ENCODE measurements at regions not wholly inside any gene's neighbourhood (a gene's known extent, or its start where the extent isn't known, plus 50 kb on each side); places are given as distances from the start of the nearest gene placed in this dataset.

DNA sequence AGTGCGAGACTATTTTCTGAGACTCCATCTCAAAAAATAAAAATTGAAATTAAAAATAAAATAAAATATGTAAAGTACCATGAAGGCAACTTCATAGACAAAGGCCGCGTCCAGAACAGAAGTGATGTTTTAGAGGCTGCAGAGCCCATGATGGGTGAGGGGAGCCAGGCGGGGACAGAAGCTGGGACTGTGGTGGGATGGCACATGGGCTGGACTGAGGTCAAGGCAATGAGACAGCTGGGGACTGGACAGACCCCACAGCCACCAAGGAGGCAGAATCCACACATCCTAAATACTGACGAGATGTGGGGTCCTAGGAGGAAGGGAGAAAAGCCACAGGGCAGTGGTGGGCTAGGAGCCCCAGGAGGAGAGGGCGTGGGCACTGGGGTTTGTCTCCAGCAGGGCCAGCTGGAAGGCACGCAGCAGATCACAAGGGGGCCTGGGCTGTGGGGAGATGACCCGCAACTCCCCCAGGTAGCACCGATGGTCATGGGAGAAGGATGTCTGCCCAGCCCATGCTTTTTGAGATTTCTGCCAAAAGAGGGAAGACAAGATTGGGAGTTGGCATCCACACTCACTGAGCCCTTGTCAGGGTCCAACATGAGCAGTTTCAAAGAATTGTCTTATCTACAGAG is 74.3 kb downstream of the KCNF1 start:
- no peak for DNase-seq

DNA sequence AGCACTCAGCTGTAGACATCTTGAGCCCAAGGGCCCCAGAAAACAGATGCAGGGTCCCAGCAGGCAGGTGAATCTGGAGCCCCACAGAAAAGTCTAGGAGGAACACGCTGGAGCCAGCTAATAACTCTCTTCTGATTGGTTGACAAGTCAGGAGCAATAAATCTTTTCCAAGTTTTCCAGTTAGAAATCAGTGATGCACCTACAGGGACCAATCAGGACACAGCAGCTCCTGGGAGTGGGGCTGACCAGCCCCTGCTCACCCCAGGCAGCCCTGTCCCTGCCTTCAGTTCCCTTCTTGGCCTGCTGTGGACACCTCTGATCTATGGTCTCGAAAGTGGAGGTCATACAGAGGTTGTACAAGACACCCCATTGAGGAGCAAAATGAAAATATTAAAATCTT is 75.7 kb downstream of the KCNF1 start:
- no peak for DNase-seq

DNA sequence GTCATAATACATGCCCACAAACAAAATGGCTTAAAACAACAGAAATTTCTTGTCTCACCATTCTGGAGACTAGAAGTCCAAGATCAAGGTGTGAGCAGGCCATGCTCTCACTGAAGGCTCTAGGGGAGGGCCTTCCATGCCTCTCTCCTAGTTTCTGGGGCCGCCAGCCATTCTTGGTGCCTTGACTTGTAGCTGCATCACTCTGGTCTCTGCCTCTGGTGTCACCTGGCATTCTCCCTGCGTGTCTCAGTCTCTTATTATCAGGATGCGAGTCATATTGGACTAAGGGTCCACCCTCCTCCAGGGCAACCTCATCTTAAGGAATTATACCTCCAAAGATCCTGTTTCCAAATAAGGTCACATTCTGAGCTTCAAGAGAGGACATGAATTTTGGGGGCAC is 76.1 kb downstream of the KCNF1 start:
- DNase-seq = no peak

DNA sequence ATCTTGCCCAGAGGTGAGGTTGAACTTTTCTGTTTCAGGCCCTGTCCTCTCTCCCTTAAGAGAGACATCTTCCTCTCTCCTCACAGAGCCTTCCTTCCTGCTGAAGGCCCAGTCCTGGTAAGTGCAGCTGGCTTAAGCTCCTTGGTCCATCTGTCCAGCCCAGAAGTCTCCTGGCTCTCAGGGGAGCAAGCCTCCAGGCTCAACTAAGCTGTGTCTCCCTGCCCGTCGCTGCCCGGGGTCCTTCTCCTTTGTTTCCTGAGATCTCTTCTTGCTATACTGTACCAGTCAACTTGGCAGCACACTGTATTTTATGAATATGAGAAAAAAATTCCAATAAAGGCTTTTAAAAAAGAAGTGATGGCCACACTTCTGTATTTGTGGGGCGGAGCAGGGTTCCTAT is 77.4 kb downstream of the KCNF1 start:
- DNase-seq = no peak

DNA sequence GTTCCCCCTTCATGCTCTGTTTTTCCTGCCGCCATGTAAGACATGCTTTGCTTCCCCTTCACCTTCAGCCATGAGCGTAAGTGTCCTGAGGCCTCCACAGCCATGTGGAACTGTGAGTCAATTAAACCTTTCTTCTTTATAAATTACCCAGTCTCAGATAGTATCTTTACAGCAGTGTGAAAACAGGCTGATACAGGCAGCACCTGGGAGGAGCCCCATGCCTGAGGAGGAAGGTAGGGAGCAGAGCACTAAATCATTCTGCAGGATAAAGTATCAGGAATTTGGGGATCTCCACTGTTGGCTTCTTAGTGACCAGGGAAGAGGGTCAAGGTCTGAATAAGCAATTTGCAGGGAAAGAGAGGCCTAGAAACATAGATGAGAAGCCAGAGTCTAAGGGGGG is 78.0 kb downstream of the KCNF1 start:
- DNase-seq = no peak

DNA sequence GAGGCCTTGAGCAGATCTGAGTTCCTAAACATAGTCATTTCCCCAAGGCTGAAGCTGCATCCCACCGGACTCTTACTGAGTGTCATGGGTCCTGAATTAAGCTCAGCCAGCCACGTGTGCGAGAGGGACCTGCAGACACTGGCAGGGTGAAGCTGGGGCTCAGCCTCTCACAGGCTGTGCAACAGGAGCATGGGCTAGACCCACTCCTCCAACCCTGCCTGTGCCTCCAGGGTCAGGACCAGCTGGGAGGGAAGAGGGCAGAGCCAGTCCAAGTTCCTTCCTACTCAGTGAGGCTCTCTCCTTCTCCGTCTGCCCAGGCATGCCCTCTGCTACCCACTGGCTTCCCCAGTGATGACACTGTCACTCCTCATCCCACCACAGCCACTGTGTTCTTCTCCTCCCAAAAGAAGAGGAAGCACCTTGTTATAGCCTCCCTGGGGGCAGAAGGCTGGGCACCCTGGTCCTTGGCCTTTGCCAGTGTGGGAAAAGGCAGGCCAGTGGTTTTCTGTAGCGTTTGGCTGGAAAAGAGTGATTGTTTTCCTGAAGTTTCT is 78.9 kb downstream of the KCNF1 start:
- DNase-seq = no peak

DNA sequence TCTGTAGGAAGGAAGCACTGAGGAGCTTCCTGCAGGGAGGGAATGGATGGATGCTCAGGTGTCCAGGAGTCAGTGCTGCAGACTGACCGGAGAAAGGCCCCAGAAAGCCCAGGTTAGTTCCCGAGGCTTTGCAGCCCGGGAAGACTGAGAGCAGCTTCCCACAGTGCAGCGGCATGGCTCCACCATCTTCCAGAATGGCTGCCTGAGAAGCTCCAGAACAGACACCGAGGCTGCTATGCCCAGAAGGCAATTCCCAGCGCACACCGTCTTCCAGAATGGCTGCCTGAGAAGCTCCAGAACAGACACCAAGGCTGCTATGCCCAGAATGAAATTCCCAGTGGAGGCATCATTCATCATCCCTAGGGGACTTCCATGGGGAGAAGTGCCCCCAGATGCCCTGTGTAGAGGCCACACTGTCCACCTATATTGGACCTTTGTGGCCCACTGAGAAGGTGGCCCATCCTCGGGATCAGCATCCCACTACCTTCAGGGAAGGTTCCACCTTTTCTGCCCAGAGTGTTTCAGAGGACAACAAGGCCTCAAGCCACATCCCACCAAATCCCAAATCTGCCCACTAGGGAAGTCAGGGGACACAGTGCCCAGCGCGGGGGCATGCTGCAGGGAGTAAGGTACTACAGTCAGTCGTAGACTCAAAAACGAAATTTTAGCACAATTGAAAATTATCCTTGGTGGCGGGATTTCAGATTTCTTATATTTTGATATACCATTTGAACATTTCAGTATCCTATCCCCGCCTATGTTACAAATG is 80.5 kb downstream of the KCNF1 start:
- no peak for DNase-seq

DNA sequence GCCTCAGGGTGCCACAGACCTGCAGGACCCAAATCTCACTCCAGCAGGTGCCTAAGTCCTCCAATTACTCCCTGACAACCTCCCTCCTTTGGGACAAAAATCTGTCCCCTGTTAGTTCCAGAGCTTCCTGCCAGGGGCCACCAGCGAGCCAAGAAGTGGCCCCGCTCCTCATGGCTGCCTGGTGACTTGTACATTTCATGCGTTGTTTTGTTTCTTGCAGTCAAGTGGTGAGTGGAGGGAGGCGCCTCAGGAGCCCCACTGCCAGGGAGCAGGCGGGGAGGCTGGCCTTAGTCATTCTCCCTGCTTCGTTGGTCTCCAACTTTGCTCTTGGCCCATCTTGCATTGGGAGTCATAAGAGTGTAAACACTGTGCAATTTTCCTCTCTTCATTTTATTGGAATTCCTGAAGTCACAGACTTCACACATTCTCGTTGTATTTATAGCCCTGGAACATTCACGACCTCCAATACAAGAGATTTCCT is 81.3 kb downstream of the KCNF1 start:
- DNase-seq = no peak

DNA sequence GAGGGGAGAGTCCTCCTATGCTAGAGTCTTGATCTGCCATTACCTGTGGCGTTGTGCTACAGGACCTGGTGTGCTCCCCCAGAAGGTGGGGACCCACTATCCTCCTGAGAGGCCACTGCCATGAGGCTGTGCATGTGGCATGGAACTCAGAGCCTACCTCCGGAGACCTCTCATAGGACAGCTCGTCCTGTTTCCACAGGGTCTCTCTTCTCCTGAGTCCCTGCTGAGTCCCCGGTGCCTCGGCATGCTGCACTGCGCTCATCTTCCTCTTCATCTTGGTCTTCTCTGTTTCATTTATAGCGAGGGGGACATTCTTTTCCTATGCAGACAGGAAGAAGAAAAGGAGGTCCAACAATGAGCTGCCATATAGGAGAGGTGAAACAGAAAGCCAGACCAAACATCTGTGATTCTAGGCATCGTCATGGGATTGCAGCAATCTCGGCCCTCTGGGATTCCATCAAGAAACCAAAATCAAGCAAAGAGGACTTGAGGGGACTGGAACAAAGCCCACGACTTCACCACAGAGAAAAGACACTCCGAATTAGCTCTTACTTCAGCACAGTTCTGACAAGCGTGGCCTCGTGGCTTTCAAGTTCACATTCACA is 83.7 kb downstream of the KCNF1 start:
- no peak for DNase-seq

DNA sequence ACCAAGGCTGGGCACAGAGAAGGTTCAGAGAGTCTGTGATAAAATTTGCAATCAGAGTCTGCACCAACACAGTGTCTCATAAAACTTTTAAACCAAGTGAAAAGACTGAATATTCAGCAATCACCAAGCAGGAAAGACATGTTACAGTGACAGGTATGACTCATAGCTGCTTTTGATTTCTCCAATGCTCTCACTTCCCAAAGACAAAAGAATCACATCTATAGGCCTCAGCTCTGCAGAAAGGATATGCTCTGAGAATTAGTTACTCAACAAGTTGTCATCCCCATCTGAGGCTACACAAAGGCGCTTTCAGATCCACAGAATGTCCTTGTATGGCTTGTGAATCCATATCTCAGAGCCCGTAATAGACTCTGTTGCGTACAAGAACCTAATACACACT is 92.5 kb downstream of the KCNF1 start:
- no peak for DNase-seq

DNA sequence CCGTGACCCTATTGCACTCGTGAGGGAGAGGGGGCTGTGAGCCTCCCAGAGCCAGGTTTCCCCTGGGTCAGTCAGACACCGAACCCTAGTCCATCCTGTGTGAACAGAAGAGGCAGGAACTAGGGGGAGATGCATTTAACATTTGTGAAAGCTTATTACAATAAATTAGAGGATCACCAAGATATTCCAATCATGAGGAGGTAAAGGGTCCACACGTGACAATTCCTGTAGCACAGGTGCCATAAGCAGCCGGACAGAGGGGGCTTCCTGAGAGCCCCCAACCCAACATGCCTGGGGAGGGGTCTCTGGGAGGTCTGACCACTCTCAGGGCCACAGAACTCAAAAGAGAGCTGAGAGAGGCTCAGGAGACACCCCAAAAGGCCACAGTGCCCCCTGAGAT is 93.3 kb downstream of the KCNF1 start:
- DNase-seq = no peak

DNA sequence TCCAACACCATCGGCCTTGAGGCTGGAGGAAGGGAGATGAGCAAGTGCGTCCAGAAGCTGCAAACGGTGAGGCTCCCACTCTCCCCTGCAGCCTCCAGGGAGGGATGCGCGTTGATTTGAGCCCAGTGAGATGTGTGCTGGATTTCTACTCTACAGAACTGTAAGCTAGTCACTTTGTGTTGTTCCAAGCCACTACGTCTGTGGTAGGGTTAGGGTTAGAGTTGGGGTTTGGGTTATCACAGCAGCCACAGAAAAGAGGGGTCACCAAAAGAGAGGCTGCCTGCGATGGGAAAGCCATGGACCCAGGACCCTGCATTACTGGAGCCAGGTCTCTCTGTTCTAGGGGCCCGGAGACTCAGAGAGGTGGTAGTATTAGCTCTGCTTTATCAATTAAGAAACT is 94.5 kb downstream of the KCNF1 start:
- no peak for DNase-seq

DNA sequence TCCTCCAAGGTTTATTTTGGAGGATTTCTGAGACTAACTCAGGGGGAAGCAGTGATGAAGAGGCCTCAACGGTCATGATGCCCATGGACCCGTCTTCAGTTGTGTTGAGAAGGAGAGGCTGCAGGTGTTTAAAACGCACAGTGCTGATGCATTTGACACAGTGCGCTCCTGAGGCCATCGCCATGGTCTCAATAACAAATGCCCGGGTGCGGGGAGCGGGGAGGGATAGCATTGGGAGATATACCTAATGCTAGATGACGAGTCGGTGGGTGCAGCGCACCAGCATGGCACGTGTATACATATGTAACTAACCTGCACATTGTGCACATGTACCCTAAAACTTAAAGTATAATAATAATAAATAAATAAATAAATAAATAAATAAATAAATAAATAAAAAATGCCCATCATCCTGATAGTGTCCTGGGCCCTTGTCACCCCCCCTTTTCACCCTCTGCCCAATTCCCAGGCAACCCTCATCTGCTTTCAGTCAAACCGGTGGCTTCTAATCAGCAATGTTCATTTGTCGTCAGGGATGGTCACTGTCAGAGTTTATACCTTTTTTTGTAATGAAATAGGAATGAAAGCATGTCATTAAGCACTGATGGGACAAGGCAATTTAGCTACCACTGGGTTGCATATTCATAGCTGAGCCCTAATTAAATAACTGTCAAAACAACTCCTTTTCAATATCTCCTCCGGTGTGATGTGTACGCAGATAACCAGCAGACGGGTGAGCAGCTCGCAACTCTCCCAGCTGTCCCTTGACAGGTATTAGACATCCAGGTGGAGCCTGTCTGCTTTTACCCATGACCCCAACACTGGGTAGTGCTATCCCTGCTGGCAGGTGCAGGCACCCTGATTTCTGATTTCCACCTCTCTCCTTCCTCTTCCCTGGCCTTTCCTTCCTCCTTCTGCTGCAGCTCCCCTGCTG is 95.9 kb downstream of the KCNF1 start:
- peak; percentile 61 for DNase-seq

DNA sequence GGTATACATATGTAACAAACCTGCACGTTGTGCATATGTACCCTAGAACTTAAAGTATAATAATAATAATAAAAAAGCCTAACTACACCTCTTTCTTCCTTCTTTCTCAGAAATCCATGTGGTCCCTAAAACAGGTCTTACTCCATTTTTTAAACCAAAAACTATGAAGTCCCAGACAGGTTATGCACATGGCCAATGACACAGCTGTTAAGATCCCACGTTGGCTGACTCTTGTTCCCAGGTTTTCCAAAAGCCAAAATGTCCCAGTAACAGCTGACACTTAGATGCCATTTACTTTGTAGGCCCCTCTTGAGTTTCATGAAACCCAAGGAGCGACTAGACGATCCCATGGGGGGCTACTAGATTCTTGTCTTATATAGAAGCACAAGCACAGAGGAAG is 97.0 kb downstream of the KCNF1 start:
- DNase-seq = no peak

DNA sequence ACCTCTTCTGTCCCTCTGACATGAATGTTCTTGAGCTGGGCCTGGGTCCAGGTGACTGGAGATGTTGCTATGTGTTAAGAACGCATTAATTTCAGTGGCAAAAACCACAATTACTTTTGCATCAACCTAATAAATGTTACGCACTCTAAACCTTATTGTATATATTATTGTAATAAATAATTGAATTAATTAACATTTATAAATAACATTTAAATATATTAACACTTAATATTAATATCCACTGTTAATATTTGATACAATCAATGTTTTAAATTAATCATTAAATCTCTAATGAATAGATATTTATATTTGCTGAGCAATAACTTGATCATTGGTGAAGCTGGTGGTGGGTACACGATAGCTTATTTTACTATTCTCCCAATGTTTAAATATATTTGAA is 97.4 kb downstream of the KCNF1 start:
- no peak for DNase-seq

DNA sequence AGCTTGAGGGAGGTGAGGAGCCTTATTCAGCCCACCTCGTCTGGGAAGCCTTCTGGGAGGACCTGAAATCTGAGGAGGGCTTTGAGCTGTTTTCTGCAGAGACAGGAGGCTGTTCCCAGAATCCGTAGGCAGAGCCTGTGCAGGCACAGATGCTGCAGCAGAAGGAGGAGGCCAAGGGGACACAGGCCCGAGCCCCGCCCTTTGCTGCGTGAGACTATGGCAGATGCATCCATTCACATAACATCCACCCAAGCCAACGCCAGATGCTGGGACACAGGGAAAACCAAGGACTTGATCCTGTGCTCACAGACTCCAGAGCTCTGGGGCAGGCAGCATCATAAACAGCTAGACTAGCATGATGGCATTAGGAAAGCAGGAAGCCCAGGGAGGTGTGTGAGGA is 98.2 kb downstream of the KCNF1 start:
- no peak for DNase-seq

DNA sequence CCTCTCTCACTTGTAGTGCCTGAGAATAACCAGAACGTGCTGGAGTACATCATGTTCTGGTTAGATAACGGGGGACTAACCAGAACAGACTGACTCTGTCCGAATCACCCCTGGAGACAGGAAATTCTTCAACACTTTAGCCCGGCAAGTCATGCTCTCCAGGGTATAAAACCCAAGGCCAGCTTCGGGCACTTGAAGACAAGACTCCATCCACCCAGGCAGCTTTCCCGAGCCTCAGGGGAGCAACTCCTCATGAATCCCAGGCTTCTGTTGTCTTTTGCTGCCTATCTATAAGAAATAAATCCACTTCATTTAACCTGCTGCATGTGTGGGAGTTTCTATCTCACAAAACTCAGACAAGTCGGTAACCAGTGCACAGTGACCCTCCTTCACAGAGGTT is 99.6 kb downstream of the KCNF1 start:
- DNase-seq = no peak

DNA sequence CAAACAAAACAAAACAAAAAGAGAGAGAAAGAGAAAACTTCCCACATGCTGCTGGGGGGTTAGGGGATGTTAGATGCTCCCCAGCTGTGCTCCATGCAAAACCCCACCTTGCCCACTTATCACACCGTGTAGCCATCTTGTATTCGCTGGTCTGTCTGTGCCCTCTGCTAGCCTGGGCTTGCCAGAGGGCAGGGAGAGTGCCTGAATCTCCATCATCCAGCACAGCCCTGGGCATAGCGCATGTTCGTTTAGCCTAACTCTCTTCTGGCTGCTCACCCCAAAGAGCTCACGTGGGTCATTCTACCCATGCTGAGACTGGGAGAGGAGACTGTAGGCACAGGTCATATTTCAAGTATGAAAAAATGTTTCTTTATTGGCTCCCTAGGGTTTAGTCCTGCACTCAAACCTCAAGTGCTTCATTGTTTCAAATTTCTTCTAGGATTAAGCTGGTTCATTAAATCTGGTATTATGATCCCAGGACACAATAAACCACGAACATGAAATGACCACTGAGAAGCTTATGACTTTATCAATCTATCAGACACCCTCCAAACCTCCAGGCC is 100.5 kb downstream of the KCNF1 start:
- no peak for DNase-seq

DNA sequence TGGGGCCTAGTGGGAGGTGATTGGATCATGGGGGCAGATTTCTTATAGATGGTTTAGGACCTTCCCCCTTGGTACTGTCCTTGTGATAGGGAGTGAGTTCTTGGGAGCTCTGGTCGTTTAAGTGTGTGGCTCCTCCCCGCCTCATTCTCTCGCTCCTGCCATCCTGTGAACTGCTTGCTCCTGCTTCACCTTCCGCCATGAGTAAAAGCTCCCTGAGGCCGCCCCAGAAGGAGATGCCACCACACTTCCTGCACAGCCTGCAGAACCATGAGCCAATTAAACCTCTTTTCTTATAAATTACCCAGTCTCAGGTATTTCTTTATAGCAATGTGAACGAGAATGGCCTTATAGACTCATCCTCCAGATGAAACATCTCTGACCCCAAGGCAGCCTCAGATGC is 101.5 kb downstream of the KCNF1 start:
- no peak for DNase-seq

DNA sequence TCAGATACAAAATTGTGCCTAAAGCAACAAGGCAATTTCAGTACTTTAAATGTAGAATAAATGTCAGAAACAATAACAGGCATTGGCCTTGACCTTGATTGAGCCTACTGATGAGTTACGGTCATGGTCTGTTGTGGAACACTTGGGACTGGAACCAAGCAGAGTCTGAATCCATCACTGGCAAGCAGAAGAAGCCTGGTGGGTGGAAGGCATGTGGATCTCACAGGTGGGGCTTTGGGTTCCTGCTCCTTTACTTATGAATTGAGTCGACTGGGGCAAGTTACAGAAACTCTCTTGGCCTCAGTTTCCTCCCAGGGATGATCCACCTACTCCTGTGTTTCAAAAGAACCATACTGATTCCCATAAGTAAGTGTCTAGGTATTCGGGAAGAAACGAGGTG is 102.3 kb downstream of the KCNF1 start:
- no peak for DNase-seq

DNA sequence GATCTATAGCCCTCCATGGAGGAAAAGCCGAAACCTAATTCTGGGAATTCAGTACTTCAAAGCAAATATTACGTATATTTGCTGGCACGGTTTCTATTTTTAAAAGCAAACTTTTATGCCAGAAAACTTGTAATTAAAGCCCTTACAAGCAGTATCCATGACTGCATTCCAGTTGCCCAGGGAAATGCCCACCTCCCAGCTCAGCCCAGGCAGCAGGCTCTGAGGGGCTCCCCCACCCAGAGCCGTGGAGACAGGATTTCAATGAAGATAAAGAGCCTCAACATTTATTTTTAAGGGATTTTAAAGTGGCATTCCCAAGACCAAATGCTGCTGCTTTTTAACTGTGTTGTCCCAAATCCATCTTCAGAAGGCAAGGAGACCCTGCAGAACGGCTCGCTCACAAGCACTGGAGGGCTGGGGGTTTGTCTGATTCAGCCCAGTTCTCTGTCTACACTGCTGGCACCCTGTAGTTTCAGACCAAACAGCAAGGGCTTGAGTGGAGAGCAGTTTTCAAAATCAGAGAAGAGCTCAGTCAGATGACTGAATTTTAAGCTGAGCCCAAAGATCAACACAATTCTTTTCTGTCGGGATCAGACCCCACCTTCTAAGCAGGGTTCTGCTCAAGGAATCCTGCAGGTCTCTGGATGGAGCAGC is 105.1 kb downstream of the KCNF1 start:
- no peak for DNase-seq

DNA sequence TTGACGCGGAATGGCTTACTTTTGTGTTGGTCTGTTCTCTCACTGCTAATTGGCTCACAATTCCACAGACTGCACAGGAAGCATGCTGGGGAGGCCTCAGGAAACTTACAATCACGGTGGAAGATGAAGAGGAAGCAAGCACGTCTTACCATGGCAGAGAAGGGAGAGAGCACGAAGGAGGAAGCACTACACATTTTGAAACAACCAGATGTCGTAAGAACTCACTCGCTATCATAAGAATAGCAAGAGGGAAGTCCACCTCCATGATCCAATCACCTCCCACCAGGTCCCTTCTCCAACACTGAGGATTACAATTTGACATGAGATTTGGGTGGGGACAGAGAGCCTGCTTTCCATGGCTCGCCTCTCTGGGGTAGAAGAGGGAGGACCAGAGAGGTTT is 106.2 kb downstream of the KCNF1 start:
- DNase-seq = no peak

Measured in COR-L47 (cell line).